CD1c-positive myeloid dendritic cell (primary cell): ENCODE measurements at regions not wholly inside any gene's neighbourhood (a gene's known extent, or its start where the extent isn't known, plus 50 kb on each side); places are given as distances from the start of the nearest gene placed in this dataset.

ENCODE experiments used
- DNase-seq: peaks from one replicate; pipeline ENCODE4 v3.0.0-alpha.2; 2016; ENCODE audit errors: extremely low spot score

DNA sequence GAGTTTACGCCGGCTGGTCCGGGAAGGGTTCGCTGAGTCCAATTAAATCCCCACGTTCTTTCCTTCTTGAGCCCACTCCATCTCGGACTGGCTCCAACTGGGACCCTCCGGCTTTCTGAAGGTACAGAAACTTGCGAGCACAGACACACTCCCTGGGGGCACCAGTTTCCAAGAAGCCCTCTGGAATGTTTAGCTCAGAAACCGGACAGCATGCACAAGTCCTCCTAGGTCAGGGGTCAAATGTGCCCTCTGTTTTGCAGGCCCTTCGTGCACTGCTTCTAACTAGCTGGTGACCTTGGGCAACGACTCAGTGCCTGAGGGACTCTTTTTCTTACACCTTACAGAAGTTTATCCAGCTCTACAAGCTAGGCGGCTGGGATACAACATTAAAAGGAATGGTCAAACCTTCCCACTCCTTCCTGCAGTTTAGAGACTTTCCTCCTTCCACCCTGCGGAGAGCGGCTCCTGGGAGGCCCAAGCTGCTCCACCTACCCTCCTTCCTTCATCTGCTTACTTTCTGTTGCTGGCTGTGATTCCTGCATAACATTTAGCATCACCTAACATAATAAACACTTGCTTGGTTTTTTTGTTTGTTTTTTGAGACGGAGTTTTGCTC is 275.5 kb downstream of the BCOR start:
- no peak for DNase-seq

GRCh38 chrX:39823424-39823823 is 274.3 kb downstream of the BCOR start:
- no peak for DNase-seq

GRCh38 chrX:39823854-39824253 is 273.9 kb downstream of the BCOR start:
- DNase-seq, result no peak

DNA sequence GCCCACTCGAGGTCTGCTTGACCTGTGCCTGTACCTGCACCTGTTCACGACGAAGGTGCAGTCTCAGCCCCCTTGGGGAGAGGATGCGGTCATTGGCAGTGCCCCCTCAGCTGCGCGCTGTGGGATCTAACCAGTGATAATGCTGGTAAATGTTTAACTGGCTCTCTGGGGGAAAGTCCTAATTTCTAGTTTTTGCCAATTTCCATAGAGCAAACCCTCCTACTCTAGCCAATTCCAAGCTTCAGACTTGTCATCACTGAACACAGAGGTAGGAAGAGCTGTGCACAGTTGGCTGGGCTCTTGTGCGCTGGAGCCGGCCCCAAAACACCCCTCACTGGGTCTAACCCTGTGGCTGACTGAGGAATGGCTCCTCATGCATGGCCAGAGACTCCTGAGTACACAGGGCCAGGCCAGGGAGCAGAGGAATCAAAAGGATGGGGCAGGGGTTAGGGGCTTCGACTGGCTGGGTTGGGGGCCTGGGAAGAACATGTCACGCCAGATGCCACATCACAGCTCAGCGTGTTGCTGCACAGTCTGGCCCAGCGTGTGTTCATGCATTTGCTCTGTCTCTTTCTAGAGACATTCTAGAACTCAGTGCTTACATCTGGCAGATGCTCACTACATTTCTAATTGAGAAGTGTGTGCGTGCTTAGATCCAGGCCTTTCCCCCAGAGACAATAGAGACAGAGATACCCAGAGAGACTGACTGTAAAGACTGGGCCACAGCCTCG is 270.8 kb downstream of the BCOR start:
- no peak for DNase-seq

- DNase-seq, result no peak
Observed at GRCh38 chrX:39827951-39828350, 269.8 kb downstream of the BCOR start.

- no peak for DNase-seq
Observed at GRCh38 chrX:39828971-39829370, 268.8 kb downstream of the BCOR start.

DNA sequence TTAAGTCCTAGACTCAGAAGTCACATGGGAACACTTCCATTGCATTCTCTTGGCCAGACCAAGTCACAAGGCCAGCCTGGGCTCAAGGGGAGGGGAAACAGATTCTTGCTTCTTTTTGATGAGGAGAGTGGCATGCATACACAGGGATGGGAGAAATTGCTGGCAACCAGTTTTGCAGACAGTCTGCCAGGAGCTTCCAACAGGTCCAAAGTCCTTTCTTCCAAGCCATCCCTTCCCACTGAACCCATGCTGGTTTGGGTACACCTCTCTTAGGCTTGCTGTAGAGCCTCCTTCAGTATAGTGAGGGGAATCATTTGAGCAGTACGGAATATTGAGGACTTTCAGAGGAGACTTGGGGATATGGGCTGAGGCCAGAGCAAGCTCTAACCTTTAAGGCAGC is 267.8 kb downstream of the BCOR start:
- DNase-seq, result no peak

- no peak for DNase-seq
Observed at GRCh38 chrX:39830414-39830813, 267.3 kb downstream of the BCOR start.

DNA sequence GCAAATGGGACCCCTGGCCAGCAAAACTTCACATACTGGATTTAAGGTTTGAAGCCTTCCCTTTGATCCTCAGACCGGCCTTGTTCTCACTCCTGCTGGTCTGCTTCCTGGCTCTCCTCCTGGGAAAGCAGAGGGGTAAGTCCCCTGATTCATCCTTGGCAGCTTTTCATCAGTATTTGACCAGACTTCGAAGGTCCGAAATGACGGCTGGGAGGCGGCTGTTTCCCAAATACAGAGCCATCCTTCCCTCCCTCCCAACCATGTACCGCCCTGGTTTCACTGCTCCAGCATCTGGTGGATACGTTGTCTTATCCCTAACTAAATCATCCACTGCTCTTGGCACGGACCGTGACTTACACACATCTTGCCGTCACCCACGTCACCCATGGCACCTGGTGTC is 265.5 kb downstream of the BCOR start:
- DNase-seq, result no peak

DNA sequence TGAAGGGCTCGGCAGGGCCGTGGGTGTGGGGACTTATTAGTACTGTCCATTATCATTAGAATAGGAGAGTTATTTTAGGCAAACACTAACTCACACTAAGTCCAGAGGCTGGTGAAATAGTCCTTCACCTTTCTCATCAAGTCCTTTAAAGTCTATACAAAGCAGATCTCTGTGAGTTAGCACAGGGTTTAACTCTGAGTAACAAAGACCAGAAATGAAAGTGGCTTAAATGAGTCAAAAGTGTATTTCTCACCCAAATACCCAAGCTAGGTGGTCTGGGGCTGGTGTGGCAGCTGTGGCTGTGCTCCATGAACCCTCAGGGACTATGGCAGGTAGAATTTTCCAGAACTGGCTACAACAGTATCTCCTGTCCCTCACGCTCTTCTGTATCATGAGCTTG is 263.2 kb downstream of the BCOR start:
- no peak for DNase-seq

- no peak for DNase-seq
Observed at GRCh38 chrX:39835241-39835640, 262.5 kb downstream of the BCOR start.

GRCh38 chrX:39835776-39836175 is 262.0 kb downstream of the BCOR start:
- DNase-seq, result no peak

GRCh38 chrX:39836802-39837420 is 260.8 kb downstream of the BCOR start:
- DNase-seq, result no peak

DNA sequence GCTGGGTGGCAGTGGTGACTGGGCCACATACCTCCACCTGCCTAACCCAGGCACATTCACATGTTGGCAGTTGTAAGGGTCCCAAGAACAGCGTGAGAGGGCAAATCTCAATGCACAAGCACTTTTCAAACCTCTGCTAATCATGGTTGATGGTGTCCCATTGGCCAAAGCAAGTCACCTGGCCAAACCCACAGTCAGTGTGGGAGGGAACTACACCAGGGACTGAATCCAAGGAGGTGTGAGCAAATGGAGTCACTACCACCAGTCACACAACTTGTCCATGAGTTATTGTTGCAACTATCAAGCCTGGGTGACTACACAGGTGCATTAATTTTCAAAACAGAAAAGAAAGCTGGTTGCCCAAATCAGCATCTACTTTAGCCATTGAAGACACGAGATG is 260.1 kb downstream of the BCOR start:
- no peak for DNase-seq

- no peak for DNase-seq
Observed at GRCh38 chrX:39839371-39839770, 258.4 kb downstream of the BCOR start.

DNA sequence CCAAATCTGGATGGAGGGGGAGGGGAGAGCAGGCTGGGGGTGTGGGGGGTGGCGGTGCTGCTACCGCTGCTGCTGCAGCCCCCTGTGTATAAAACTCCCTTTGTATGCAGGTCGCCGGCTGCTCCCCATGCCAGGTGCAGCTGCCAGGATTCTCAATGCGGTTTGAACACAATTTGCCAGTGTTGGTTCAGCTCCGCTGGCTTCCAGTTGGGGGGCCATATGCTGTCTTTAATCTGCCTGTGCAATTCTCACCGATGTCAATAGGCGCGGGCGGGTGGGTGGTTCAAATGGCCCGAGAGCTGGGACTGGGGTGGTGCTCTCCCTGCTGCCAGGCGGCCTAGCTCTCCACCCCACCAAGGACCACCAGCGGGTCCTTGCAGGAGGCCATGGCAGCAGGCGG is 257.6 kb downstream of the BCOR start:
- DNase-seq, result no peak

- no peak for DNase-seq
Observed at GRCh38 chrX:39840581-39841093, 257.1 kb downstream of the BCOR start.

- no peak for DNase-seq
Observed at GRCh38 chrX:39841604-39842003, 256.2 kb downstream of the BCOR start.

DNA sequence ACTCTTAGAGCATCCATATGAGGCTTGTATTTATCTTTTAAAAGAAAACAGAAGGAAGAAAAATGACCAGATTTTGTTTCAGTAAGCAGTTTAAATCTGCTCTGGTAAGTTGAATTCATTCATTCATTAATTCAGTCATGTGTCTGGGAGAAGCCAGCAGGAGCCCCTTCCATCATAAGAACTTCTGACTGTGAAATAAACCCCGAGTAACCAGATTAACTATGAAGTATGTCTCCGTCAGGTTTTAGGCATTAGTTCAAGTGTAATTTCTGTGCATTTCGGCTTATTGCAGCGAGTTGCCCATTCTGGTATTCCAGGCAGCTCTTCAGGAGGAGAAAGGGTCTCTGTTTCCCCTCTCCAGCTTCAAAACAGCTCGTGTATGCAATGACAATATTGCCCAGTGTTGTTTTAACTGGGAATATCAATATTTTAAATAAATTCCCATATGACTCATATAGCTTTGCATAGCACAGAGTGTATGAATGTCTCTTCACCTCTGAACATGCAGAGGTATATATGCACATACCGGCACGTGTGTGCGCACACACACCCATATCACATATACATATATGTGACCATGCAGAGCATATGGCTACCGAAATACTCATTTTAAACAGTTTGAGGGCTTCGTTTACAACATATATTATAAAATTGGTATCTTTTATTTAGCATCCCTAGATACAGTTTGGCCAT is 255.3 kb downstream of the BCOR start:
- no peak for DNase-seq

DNA sequence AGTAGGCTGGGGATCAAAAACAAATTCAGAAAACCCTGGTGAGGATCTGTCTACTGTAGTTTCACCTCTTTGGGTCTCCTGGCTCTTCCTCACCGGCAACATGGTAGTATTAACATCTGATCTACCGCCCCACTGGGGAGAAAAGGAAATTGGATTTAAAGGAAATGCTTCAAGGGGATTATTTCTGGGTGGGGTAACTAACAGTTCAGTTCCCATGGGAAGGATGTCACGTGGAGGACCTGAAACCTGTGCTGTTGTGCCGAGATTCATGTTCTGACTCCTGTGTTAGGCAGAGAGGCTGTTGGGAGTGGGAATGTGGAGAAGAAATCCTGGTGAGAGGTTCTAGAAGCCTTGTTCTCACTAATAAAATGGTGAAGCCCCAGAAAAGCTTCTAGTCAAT is 254.4 kb downstream of the BCOR start:
- DNase-seq, result no peak

DNA sequence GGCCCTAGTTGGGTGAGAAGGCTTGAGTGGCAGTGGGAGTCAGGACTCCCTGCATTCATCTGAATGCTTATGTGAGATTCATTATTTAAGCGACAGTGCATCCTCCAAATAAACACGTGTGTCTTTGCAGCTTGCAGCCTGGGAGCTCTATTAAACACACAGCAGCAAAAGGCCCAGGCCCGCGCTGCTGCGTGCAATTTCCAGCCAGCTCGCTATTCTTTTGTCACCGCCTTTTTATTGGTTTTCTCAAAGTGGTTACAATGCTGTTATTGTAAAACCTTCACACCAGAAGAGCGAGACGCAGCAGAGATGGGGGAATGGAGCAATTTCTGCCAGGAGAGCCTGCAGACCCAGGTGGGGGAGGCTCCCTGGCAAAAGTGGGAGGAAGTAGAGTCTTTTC is 252.5 kb downstream of the BCOR start:
- no peak for DNase-seq

DNA sequence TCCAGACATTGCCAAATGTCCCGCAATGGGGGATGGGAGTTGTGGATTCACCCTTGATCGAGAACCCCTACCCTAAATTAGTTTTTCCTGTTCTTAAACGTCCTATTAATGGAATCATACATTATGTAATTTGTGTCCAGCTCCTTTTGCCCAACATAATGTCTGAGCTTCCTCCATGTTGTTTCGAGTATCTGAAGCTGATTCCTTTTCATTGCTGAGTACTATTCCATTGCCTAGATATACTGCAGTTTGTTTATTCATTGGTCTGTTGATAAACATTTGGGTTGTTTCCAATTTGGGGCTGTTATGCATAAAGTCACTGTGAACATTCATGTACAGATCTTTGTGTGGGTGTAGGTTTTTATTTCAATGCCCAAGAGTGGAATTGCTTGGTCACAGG is 251.3 kb downstream of the BCOR start:
- no peak for DNase-seq

GRCh38 chrX:39848243-39848642 is 249.5 kb downstream of the BCOR start:
- DNase-seq, result no peak
